ENCODE measurements at regions not wholly inside any gene's neighbourhood (a gene's known extent, or its start where the extent isn't known, plus 50 kb on each side); places are given as distances from the start of the nearest gene placed in this dataset.
A peak's percentile ranks its signal among the peaks of the same experiment; 100 is the strongest.
"Not testable (repeated sequence)": the region's sequence is repeated elsewhere in the genome, so short reads cannot be mapped to it uniquely, and the experiment has no call there.

DNA sequence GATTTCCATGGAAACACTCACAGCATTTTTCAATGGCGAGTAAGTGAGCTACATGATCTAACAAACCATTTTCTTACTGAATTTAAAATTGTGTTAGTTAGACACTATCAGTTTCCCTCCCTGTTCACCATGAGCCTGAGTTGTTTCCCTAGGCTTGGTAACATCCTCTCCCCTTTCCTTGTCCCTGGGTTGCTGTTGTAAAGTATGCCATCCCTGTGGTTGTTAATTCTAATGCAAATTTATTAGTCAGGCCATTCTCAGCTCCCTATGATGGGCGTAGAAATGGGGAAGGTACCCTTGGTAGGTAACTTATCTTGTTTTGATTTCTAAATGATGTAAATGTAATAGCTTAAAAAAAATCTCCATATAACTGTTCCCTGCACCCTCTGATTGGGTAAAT lies 143.0 kb downstream of the SPATA31A6 start:
- DNase-seq = not testable (repeated sequence)

DNA sequence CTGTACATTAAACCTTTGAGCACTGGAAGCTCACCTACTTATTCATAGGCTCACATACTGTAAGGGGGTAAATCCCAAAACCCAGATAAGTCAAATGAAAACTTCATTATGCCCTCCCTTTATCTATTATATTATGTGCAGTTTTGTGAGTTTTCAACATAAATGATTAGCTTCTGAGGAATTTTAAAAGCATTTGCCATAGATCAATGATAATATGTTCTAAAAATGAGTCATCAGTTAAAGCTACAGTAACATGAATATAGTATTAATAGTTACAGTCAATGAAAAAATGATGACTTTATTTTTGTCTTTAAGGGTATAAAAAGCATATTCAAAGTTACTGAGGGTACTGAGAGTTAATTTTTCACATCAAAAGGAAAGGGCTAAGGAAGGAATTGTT lies 151.9 kb downstream of the SPATA31A6 start:
- not testable (repeated sequence) for DNase-seq

DNA sequence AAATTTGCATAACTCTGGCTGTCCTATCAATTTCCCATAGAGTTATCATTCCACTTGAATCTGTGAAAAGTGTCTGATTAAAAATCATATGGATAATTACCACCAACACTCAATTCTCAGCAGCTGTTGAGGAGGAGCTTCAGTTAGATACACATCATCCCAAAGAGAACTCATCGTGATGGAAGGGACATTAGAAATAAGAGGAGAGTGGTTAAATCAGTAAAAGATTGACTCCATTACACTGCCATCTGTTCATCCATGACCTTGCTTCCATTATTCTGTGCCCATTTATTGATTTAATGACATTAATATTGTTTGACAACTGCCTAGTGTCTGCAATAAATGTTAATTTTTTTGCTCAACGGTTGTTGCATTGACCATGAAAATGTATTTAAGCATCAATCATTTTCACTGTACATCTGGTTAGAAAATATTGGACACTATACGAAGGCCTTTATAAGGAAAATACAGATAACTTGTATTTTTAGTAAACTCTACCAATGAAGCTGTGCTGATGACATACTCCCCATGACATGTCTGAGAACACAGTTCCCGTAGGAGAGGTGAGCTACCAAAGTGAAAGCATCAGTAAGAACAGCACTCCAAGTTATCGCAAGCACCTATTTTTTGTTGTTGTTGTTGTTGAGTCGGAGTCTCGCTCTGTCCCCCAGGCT lies 152.7 kb downstream of the SPATA31A6 start:
- not testable (repeated sequence) for DNase-seq

DNA sequence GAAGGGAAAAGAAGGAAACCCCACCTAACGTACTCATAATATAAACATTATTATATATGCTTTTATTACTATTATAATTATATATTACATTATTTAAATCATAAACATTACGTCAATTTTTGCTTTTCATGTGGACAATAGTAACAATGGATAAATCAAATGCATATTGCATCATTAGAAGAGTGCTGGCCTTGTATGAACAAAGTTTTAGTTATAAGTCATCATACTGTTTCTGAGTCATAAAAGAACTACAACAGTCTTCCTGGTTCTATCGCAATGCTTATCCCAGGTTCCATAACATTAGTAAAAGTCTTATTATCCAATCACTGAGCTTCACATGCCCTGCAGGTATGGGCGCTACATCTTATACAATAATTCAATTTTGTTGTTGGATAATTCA lies 154.8 kb downstream of the SPATA31A6 start:
- DNase-seq = not testable (repeated sequence)

DNA sequence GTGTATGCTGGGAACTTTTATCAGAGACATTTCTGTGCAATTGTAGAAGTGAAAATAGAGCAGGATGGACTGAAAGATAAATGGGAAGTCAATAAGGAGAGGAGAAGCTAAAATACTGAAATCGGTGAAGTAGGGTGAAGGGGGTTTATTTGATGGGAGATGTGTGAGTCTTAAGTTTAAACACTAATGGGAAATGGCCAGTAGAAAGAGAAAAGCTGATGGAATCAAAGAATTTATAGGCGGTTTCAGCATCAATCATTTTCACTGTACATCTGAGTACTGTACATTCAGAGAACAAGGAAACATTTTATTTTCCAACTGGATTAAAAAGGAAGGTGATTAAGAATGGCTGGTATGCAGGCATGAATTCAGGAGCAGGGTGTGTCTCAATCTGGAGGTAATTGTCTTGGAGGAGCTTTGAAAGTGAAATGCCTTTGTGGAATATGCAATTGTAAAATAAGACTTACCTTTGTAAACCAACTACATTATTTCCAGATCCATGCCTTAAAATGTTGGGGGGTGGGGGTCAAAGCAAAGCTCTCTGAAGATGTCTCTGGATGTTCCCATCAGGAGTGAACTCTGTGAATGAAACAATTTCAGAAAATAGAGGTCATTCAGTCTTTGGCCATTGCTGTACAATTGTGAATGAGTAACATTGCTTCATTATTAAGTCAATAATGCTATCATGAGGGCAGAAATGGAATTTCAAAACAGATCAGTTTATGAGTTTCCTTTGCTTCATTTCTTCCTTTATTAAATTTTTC lies 156.4 kb downstream of the SPATA31A6 start:
- not testable (repeated sequence) for DNase-seq

DNA sequence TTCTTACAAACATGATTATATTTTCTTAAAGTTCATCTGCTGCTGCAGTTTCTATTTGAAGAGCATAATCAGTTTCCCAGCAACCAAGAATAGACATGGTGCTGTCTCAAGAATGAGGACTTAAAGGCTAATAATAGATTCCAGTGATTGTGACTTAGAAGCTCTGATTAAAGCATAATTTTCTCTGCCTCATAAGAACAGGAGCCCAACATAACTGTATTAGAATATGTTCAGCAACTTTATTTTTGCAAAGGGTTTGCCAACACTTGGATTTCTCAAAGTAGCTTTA lies 156.9 kb downstream of the SPATA31A6 start:
- not testable (repeated sequence) for DNase-seq

DNA sequence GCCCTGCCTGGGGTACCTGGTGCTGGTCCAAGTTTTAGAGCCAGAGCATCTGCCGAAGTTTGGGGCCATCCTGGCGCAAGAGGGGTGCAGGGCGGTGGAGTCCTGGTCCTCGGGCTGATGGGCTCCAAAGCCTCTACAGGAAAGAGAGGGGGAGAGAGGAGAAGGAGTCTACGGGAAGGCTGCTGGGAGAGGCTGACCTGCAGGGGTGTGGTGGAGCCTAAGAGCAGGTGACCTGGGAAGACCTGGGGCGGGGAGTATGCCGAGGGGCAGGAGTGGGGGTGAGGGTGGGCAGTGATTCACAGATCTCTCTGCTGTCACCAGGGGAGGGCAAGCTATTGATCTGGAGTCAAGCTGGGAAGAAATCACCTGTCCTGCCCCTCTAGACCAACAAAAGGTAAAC lies 158.4 kb downstream of the SPATA31A6 start:
- not testable (repeated sequence) for DNase-seq

DNA sequence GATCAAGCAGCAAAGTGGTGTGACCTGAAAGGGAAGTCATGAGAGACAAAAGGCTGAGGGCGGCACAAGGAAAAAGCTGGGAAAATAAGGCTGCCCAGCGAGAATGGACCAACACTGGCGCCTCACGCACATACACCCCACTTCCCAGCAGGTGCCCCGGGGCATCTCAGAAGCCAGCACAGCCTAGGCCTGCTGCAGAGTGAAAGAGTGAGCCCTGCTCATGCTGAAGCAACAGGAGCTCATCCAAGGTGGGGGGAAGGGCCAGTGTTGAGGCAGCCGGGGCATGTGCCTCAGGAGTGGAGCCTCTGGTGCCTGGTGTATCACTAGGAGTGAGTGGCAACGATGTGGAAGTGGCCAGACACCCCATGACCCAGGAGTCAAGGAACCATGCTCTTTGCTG lies 158.8 kb downstream of the SPATA31A6 start:
- DNase-seq = not testable (repeated sequence)

DNA sequence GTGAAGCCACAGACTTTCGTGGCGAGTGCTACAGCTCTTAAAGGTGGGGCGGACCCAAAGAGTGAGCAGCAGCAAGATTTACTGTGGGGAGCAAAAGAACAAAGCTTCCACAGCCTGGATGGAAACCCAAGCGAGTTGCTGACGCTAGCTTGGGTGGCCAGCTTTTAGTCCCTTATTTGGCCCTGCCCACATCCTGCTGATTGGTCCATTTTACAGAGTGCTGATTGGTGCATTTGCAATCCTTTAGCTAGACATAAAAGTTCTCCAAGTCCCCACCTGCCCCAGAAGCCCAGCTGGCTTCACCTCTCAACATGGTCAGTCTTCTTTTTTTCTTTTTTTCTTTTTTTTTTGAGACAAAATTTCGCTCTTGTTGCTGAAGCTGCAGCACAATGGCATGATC lies 161.0 kb downstream of the SPATA31A6 start:
- DNase-seq = not testable (repeated sequence)

DNA sequence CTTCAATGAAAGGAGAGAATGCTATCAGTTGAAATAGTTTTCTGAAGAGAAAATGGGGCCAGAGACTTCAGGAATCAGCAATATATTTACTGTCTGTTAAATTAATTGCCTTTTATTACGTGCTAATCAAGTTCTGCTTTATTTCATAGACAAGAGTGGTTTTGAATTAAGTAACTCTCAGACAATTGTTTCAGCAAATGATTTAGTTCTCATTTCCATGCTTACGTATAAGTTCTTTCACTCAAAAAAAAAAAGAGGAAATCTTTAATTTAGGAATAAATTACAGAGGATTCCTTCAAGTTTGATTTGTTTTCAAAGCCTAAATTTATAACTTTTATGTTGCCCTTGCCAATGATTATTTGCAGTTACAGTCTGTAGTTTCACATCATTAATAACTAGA lies 163.5 kb downstream of the SPATA31A6 start:
- not testable (repeated sequence) for DNase-seq

DNA sequence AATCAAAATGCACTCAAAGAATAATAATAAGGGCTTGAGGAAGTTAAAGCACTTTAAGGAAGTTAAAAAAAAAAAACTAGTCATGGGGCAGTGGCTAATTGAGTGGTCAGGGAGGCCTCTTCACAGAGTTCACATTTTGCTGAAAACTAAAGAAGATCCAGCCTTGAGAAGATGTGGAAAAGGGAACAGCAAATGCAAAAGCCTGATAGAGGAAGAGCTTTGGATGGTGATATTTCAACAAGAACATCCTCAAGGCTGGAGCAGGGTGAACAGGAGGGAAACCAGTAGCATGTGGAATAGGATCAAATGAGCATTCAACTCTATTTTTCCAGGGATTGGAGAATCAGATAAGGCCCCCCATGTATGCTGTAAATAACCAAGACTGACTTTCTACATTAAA lies 165.7 kb downstream of the SPATA31A6 start:
- DNase-seq = not testable (repeated sequence)

DNA sequence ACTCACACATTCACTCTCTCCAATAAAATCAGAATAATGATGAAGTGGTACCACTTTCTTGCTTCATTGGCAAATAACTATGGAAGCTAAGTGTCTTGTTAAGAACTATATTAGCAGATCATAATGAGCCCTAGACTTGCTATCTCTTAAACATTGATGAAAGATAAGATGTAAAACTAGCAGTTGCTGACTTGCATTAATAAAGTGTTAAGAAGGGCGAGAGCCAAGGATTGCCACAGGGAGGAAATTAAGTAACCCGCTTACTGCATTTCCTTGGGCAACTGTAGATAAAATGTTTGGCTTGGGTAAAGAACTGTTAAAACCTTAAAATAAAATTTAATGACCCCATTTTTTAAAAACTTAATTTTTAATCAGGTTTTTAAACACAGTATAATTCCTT lies 167.0 kb downstream of the SPATA31A6 start:
- DNase-seq = not testable (repeated sequence)

DNA sequence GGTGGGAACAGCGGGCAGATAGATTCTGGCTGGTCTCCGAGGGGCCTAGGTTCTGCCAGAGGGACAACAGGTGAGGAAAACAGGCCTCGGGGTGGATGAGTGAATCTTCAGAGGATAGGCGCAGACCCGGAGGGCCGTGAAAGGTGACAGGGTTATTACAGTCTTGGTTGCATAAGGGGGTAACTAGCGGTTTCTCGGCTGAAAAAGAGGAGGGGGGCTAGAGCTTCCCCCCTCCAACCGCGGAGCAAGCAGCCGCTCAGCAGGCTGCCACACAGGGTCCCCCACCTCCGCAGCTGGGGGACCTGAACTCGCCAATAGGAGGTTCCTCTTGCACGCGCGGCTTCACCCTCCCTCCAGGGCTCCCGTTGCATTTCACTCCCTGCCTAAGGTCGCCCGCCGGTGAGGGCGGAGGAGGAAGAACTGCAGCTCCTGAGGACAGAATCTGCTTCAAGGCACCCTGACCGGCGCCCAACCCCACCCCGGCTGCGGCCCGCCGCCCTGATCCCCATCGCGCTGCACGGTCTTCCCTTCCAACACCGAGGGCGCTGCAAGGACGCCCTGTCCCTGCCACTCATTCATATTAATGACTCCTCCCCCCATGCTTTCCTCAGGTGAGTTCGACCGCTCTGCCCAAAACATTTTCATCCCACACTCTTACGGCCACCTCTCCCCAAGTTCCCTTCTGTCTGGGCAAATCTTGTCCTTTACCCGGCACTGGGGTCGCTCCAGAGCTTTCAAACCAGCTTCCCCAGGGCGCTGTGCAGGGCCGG lies 174.3 kb downstream of the SPATA31A6 start:
- not testable (repeated sequence) for DNase-seq

DNA sequence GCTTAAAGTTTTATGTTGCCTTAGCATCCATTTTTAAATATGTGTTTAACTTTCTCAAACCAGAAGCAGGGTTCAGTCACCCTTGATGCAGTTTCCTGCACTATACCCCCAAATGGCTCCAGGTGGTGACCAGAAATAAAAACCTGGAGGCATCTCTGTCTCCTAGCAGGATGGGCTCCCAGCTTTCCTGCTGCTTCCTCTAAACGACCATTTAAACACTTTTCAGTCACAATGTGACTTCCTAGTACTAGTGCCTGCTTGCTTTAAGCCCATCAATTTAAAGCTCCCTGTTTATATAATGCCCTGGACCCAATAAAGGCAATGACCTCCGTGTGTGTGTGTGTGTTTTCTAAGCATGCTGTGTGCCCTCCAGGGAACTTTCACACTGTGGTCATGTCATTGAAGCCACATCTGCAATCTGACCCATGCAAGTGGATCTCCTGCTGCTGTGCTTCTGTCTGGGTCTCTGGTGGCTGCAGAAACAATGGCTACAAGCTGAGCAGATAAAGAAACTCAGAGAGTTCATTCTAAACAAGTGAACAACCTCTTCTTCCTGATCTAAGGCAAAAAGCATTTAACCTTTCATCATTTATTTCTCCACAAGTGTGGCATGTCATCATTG lies 175.3 kb downstream of the SPATA31A6 start:
- DNase-seq = not testable (repeated sequence)

DNA sequence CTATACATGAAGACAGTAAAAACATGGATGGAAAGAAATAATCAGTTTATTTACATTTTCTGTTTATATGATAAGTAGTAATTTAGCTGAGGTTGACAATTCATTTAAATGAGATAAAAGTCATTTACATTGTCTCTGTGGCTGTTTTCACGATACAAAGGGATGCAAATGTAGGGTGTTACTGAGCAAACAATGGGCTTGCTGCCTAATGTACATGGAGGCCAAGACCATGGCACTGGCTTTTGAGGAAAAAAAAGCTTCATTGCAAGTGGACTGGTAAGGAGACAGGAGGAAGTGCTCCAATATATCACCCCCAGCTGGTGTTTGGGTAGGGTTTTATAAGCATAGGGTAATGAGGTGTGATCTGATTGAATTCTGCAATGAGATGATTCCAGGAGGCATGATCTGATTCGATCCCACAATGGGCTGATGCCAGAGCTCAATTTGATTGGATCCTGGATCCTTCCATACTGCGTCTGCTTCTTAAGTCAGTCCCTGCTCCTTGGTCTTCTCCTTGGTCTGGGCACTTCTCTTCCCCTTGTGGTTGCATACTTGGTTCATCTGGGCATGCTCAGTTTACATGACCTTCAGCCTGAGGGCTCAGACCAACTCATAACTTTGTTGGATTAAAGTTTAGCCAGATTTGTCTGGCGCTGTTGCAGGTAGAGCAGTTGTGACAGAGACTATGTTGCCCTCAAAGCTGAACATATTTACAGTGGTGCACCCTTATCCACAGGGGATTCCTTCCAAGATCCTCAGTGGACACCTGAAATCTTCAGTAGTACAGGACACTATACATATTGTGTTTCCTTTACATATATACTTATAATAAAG lies 181.2 kb downstream of the SPATA31A6 start:
- DNase-seq = not testable (repeated sequence)

DNA sequence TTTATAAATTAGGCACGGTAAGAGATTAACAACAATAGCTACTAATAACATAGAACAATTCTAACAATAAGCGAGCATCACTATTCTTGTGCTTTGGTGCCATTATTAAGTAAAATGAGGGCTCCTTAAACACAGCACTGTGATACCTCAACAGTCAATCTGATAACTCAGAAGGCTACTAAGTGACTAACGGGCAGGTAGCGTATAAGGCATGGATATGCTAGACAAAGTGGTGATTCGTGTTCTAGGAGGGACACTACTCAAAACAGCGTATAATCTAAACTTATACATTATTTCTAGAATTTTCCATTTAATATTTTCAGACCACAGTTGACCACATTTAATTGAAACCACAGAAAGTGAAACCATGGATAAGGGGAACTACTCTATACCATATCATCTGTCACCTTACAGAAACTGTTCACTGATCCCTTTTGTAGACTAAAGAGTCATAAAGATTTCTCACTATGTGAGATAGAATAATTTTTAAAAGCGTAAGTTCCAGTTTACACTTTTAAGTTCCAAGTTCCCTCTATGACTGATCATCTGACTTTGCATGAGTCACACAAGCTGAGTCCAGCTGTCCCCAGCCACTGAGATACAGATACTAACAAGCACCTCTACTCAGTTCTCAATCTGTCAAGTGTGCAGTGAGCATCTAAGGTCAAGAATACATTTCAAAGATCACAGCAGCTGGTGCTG lies 181.9 kb downstream of the SPATA31A6 start:
- DNase-seq = peak in 1 of 2 donors; percentile 64

DNA sequence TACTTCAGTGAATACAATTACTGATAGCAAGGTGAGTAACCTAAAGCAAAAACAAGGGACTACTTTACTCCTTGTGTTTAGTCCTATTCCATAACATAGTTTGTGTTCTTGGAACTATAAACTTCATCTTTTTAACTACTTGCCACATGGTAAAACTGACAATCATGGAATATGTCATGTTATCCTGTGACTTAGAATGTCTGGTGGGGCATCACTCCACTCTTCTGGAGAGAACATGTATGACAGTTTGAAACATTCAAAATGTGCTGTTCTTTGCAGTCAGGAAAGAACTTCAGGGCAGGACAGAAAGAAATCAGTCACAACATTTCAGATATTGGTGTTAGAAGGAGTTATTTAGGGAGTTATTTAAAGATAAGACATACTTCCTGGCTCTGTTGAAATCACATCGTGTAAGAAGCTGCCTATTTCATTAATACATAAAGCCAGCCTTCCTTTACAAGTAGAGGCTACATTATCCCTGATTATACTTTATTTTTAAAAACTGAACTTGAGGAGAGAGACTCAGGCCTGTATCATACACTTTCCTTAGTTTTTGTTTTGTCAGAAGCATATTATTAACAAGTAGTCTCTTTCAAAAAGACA lies 184.9 kb downstream of the SPATA31A6 start:
- not testable (repeated sequence) for DNase-seq

DNA sequence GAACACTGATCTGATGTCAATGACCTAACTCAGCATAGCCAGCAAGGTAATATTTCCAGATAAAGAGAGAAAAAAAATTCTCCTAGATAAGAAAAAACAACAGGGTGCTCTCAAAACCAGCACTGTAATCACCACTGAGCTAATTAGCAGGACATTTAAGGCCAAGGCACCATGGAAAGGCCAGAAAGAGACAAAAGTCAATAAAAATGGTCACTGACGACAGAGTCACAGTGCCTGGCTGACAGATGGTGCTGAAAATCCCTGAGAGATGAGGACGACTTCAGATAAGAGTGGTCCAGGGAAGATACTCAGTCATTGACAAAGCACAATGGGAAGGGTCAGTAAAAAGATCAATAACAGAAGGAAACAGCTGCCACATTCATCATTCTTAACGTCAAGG lies 186.7 kb downstream of the SPATA31A6 start:
- DNase-seq = not testable (repeated sequence)

DNA sequence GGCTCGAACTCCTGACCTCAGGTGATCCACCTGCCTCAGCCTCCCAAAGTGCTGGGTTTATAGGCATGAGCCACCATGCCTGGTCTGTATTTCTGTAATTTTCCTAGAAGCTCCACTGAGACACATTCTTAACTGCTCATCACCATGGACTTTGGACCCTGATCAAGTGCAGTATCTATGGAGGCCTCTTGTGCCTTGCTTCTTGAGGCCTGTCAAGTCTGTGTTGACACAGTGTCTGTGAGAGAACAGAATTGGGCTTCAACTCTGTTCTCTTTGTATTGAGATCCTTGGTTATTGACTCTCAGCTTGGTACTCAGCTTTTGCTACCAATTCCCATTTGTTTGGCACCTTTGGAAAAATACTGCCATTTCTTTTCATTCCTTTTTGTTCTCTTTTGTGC lies 188.0 kb downstream of the SPATA31A6 start:
- DNase-seq = not testable (repeated sequence)

DNA sequence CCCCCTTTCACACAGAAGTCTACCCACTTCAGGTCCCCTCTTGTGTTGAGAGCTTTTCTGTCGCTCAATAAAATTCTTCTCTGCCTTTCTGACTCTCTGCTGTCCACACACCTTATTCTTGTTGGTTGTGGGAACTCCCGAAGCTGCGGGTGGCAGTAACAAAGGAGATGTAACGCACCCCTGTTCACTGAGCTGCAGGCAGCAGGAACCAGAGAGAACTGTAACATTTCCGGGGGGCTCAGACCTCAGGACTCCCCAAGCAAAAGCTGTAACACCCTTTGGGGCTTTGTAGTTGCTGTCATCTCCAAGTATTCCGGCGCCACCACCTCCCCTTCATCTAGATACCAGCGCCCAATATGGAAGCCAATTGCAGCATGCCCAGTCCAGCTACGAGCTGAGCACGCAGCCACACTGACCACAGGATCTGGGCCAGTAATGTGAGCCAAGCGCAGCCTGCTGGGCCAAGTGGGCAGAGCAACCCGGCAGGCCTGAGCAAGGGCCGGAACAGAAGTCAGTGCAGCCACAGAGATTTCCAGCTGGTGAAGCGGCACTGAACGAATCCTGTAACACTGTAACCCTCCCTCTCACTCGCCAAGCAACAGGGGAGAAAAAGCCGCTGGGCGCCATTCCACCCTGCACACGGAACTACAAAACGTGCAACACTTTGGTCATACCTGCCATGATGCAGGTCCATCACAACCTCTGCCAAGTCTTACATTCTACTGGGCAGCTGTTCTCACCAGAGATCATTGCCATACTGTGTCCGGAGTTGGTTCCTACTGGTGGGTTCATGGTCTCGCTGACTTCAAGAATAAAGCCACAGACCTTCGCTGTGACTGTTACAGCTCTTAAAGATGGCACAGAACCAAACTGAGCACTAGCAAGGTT lies 194.3 kb downstream of the SPATA31A6 start:
- not testable (repeated sequence) for DNase-seq

Data from CD4-positive, alpha-beta T cell treated with Interleukin-4 for 1 hour (primary cell).